ENCODE measurements at regions not wholly inside any gene's neighbourhood (a gene's known extent, or its start where the extent isn't known, plus 50 kb on each side); places are given as distances from the start of the nearest gene placed in this dataset.

- ATAC-seq, result no peak
- Histone ChIP-seq H3K4me3 (no peak overlapping the region), H3K4me1 (no peaks in the 10 kb centered on the region), H3K9me3 (no peaks in the 10 kb centered on the region), H3K27me3 (no peaks in the 10 kb centered on the region), H3K36me3 (no peaks in the 10 kb centered on the region), H3K27ac (no peak overlapping the region)
- WGBS, 2 donors (ENCODE audit: low coverage in 1 of 2), result 51 to 61% methylated on average over 4 of the region's 4 CpGs
- TF ChIP-seq CTCF (IDR thresholded peaks at IDR 0.05) (no peak), POLR2A (IDR thresholded peaks at IDR 0.05) (no peak), POLR2AphosphoS5 (IDR thresholded peaks at IDR 0.05) (no peak), EP300 (IDR thresholded peaks at IDR 0.05) (no peak)
Observed at GRCh38 chr2:223141606-223142005, 89.6 kb downstream of the KCNE4 start.

GRCh38 chr2:223142118-223142517 is 90.1 kb downstream of the KCNE4 start:
- Histone ChIP-seq H3K4me1 (no peaks in the 10 kb centered on the region), H3K27ac (no peak overlapping the region), H3K9me3 (no peaks in the 10 kb centered on the region), H3K4me3 (no peak overlapping the region), H3K36me3 (no peaks in the 10 kb centered on the region), H3K27me3 (no peaks in the 10 kb centered on the region)
- TF ChIP-seq POLR2A (IDR thresholded peaks at IDR 0.05), result no peak
- no peak for TF ChIP-seq CTCF (IDR thresholded peaks at IDR 0.05)
- no peak for TF ChIP-seq POLR2AphosphoS5 (IDR thresholded peaks at IDR 0.05)
- no peak for TF ChIP-seq EP300 (IDR thresholded peaks at IDR 0.05)
- no peak for ATAC-seq
- 62 to 100% methylated on average over 1 to 6 of the region's 7 CpGs for WGBS, 2 donors (ENCODE audit: low coverage in 1 of 2)

GRCh38 chr2:223147431-223147830 is 95.4 kb downstream of the KCNE4 start:
- ATAC-seq, result no peak
- H3K4me3 ChIP-seq, result no peak overlapping the region
- 59 to 72% methylated on average over 3 of the region's 3 CpGs for WGBS, 2 donors (ENCODE audit: low coverage in 1 of 2)
- H3K9me3 ChIP-seq, result no peaks in the 10 kb centered on the region
- TF ChIP-seq POLR2AphosphoS5 (IDR thresholded peaks at IDR 0.05), result no peak
- no peak for TF ChIP-seq POLR2A (IDR thresholded peaks at IDR 0.05)
- TF ChIP-seq EP300 (IDR thresholded peaks at IDR 0.05), result no peak
- TF ChIP-seq CTCF (IDR thresholded peaks at IDR 0.05), result no peak
- no peaks in the 10 kb centered on the region for H3K27me3 ChIP-seq
- H3K4me1 ChIP-seq, result no peaks in the 10 kb centered on the region
- no peak overlapping the region for H3K27ac ChIP-seq
- no peaks in the 10 kb centered on the region for H3K36me3 ChIP-seq

GRCh38 chr2:223148516-223148915 is 96.5 kb downstream of the KCNE4 start:
- Histone ChIP-seq H3K4me1 (no peaks in the 10 kb centered on the region), H3K9me3 (no peaks in the 10 kb centered on the region), H3K27ac (no peak overlapping the region), H3K27me3 (no peaks in the 10 kb centered on the region), H3K4me3 (no peak overlapping the region), H3K36me3 (no peaks in the 10 kb centered on the region)
- TF ChIP-seq CTCF (IDR thresholded peaks at IDR 0.05) (no peak), POLR2AphosphoS5 (IDR thresholded peaks at IDR 0.05) (no peak), EP300 (IDR thresholded peaks at IDR 0.05) (no peak), POLR2A (IDR thresholded peaks at IDR 0.05) (no peak)
- WGBS, 2 donors (ENCODE audit: low coverage in 1 of 2), result 94 to 95% methylated on average over 3 of the region's 3 CpGs
- ATAC-seq, result no peak

- Histone ChIP-seq H3K4me1 (no peaks in the 10 kb centered on the region), H3K27ac (no peak overlapping the region), H3K36me3 (no peaks in the 10 kb centered on the region), H3K27me3 (no peaks in the 10 kb centered on the region), H3K9me3 (no peaks in the 10 kb centered on the region), H3K4me3 (no peak overlapping the region)
- no peak for ATAC-seq
- TF ChIP-seq EP300 (IDR thresholded peaks at IDR 0.05) (no peak), CTCF (IDR thresholded peaks at IDR 0.05) (no peak), POLR2A (IDR thresholded peaks at IDR 0.05) (no peak), POLR2AphosphoS5 (IDR thresholded peaks at IDR 0.05) (no peak)
Observed at GRCh38 chr2:223155956-223156355, 104.0 kb downstream of the KCNE4 start.
